ENCODE measurements at regions not wholly inside any gene's neighbourhood (a gene's known extent, or its start where the extent isn't known, plus 50 kb on each side); places are given as distances from the start of the nearest gene placed in this dataset.

GRCh38 chr3:68256635-68257223 lies 602.3 kb upstream of the SUCLG2 start:
- Mint-ChIP-seq H3K9me3 (no peaks in the 10 kb centered on the region), H3K4me3 (no peak overlapping the region), H3K4me1 (no peaks in the 10 kb centered on the region), H3K27me3 (no peaks in the 10 kb centered on the region), H3K27ac (ENCODE audit: low read depth) (no peak overlapping the region), H3K36me3 (ENCODE audit: insufficient read depth) (peaks cover 2% of the 10 kb centered on the region)
- DNase-seq (ENCODE audit: low spot score in 2 of 2) (no peak), ATAC-seq (replicated peaks; ENCODE audit: extremely low read depth, poor library complexity, severe bottlenecking) (no peak)

- peaks cover 5% of the 10 kb centered on the region for H3K4me1 Mint-ChIP-seq
- H3K36me3 Mint-ChIP-seq (ENCODE audit: insufficient read depth) = peaks cover 5% of the 10 kb centered on the region
- no peaks in the 10 kb centered on the region for H3K27me3 Mint-ChIP-seq
- no peaks in the 10 kb centered on the region for H3K9me3 Mint-ChIP-seq
- DNase-seq (ENCODE audit: low spot score in 2 of 2) (no peak), ATAC-seq (replicated peaks; ENCODE audit: extremely low read depth, poor library complexity, severe bottlenecking) (no peak)
- no peak overlapping the region for H3K27ac Mint-ChIP-seq (ENCODE audit: low read depth)
- H3K4me3 Mint-ChIP-seq = no peak overlapping the region
Observed at GRCh38 chr3:68249265-68249664, 594.9 kb upstream of the SUCLG2 start.

GRCh38 chr3:68242606-68243005 lies 588.2 kb upstream of the SUCLG2 start:
- DNase-seq (ENCODE audit: low spot score in 2 of 2) (no peak), ATAC-seq (replicated peaks; ENCODE audit: extremely low read depth, poor library complexity, severe bottlenecking) (no peak)
- H3K27ac Mint-ChIP-seq (ENCODE audit: low read depth) = no peak overlapping the region
- no peaks in the 10 kb centered on the region for H3K27me3 Mint-ChIP-seq
- H3K4me3 Mint-ChIP-seq = no peak overlapping the region
- H3K4me1 Mint-ChIP-seq = no peaks in the 10 kb centered on the region
- H3K9me3 Mint-ChIP-seq = no peaks in the 10 kb centered on the region
- peaks cover 4% of the 10 kb centered on the region for H3K36me3 Mint-ChIP-seq (ENCODE audit: insufficient read depth)

GRCh38 chr3:68239542-68239941 lies 585.1 kb upstream of the SUCLG2 start:
- Mint-ChIP-seq H3K4me3 (no peak overlapping the region), H3K4me1 (no peaks in the 10 kb centered on the region), H3K36me3 (ENCODE audit: insufficient read depth) (peaks cover 2% of the 10 kb centered on the region), H3K27me3 (no peaks in the 10 kb centered on the region), H3K9me3 (no peaks in the 10 kb centered on the region), H3K27ac (ENCODE audit: low read depth) (no peak overlapping the region)
- DNase-seq (ENCODE audit: low spot score in 2 of 2) (no peak), ATAC-seq (replicated peaks; ENCODE audit: extremely low read depth, poor library complexity, severe bottlenecking) (no peak)

GRCh38 chr3:68234076-68234780 lies 579.8 kb upstream of the SUCLG2 start:
- no peak for ATAC-seq (replicated peaks; ENCODE audit: extremely low read depth, poor library complexity, severe bottlenecking)
- peaks cover 9% of the 10 kb centered on the region for H3K9me3 Mint-ChIP-seq
- peaks cover 1% of the 10 kb centered on the region for H3K36me3 Mint-ChIP-seq (ENCODE audit: insufficient read depth)
- no peaks in the 10 kb centered on the region for H3K27me3 Mint-ChIP-seq
- no peak overlapping the region for H3K27ac Mint-ChIP-seq (ENCODE audit: low read depth)
- no peaks in the 10 kb centered on the region for H3K4me1 Mint-ChIP-seq
- no peak for DNase-seq (ENCODE audit: low spot score in 2 of 2)
- H3K4me3 Mint-ChIP-seq = no peak overlapping the region

GRCh38 chr3:68228856-68229255 lies 574.4 kb upstream of the SUCLG2 start:
- no peaks in the 10 kb centered on the region for H3K27me3 Mint-ChIP-seq
- peaks cover 9% of the 10 kb centered on the region for H3K9me3 Mint-ChIP-seq
- H3K4me1 Mint-ChIP-seq = no peaks in the 10 kb centered on the region
- ATAC-seq (replicated peaks; ENCODE audit: extremely low read depth, poor library complexity, severe bottlenecking) (no peak), DNase-seq (ENCODE audit: low spot score in 2 of 2) (no peak)
- H3K4me3 Mint-ChIP-seq = no peak overlapping the region
- peaks cover 3% of the 10 kb centered on the region for H3K36me3 Mint-ChIP-seq (ENCODE audit: insufficient read depth)
- H3K27ac Mint-ChIP-seq (ENCODE audit: low read depth) = no peak overlapping the region

GRCh38 chr3:68220832-68221231 lies 566.4 kb upstream of the SUCLG2 start:
- Mint-ChIP-seq H3K4me1 (peaks cover 11% of the 10 kb centered on the region), H3K9me3 (no peaks in the 10 kb centered on the region), H3K27ac (ENCODE audit: low read depth) (no peak overlapping the region), H3K4me3 (no peak overlapping the region), H3K36me3 (ENCODE audit: insufficient read depth) (peaks cover 1% of the 10 kb centered on the region), H3K27me3 (no peaks in the 10 kb centered on the region)
- DNase-seq (ENCODE audit: low spot score in 2 of 2) (no peak), ATAC-seq (replicated peaks; ENCODE audit: extremely low read depth, poor library complexity, severe bottlenecking) (no peak)

GRCh38 chr3:68211637-68212036 lies 557.2 kb upstream of the SUCLG2 start:
- DNase-seq (ENCODE audit: low spot score in 2 of 2) (no peak), ATAC-seq (replicated peaks; ENCODE audit: extremely low read depth, poor library complexity, severe bottlenecking) (no peak)
- H3K27ac Mint-ChIP-seq (ENCODE audit: low read depth) = no peak overlapping the region
- peaks cover 2% of the 10 kb centered on the region for H3K36me3 Mint-ChIP-seq (ENCODE audit: insufficient read depth)
- H3K27me3 Mint-ChIP-seq = no peaks in the 10 kb centered on the region
- no peaks in the 10 kb centered on the region for H3K4me1 Mint-ChIP-seq
- H3K9me3 Mint-ChIP-seq = no peaks in the 10 kb centered on the region
- no peak overlapping the region for H3K4me3 Mint-ChIP-seq

GRCh38 chr3:68210635-68211034 lies 556.2 kb upstream of the SUCLG2 start:
- Mint-ChIP-seq H3K4me3 (no peak overlapping the region), H3K27me3 (no peaks in the 10 kb centered on the region), H3K27ac (ENCODE audit: low read depth) (no peak overlapping the region), H3K4me1 (no peaks in the 10 kb centered on the region), H3K36me3 (ENCODE audit: insufficient read depth) (no peaks in the 10 kb centered on the region), H3K9me3 (no peaks in the 10 kb centered on the region)
- DNase-seq (ENCODE audit: low spot score in 2 of 2) = no peak
- ATAC-seq (replicated peaks; ENCODE audit: extremely low read depth, poor library complexity, severe bottlenecking) = no peak

GRCh38 chr3:68207327-68207726 lies 552.9 kb upstream of the SUCLG2 start:
- H3K9me3 Mint-ChIP-seq = peaks cover 7% of the 10 kb centered on the region
- no peak for ATAC-seq (replicated peaks; ENCODE audit: extremely low read depth, poor library complexity, severe bottlenecking)

GRCh38 chr3:68206524-68207117 lies 552.2 kb upstream of the SUCLG2 start:
- ATAC-seq (replicated peaks; ENCODE audit: extremely low read depth, poor library complexity, severe bottlenecking) (no peak), DNase-seq (ENCODE audit: low spot score in 2 of 2) (no peak)
- H3K4me3 Mint-ChIP-seq = no peak overlapping the region
- H3K36me3 Mint-ChIP-seq (ENCODE audit: insufficient read depth) = no peaks in the 10 kb centered on the region
- H3K4me1 Mint-ChIP-seq = no peaks in the 10 kb centered on the region
- no peak overlapping the region for H3K27ac Mint-ChIP-seq (ENCODE audit: low read depth)
- H3K27me3 Mint-ChIP-seq = no peaks in the 10 kb centered on the region
- H3K9me3 Mint-ChIP-seq = peaks cover 7% of the 10 kb centered on the region

More at GRCh38 chr3:68207327-68207726, 552.9 kb upstream of the SUCLG2 start:
- Mint-ChIP-seq H3K4me1 (no peaks in the 10 kb centered on the region), H3K4me3 (no peak overlapping the region), H3K27me3 (no peaks in the 10 kb centered on the region), H3K36me3 (ENCODE audit: insufficient read depth) (no peaks in the 10 kb centered on the region), H3K27ac (ENCODE audit: low read depth) (no peak overlapping the region)
- DNase-seq (ENCODE audit: low spot score in 2 of 2) = no peak

GRCh38 chr3:68186733-68187132 lies 532.3 kb upstream of the SUCLG2 start:
- no peak for ATAC-seq (replicated peaks; ENCODE audit: extremely low read depth, poor library complexity, severe bottlenecking)
- Mint-ChIP-seq H3K9me3 (peaks cover 3% of the 10 kb centered on the region), H3K27me3 (no peaks in the 10 kb centered on the region), H3K36me3 (ENCODE audit: insufficient read depth) (no peaks in the 10 kb centered on the region), H3K4me3 (no peak overlapping the region), H3K4me1 (peaks cover 6% of the 10 kb centered on the region), H3K27ac (ENCODE audit: low read depth) (no peak overlapping the region)
- no peak for DNase-seq (ENCODE audit: low spot score in 2 of 2)

GRCh38 chr3:68176600-68176999 lies 522.2 kb upstream of the SUCLG2 start:
- Mint-ChIP-seq H3K27me3 (no peaks in the 10 kb centered on the region), H3K27ac (ENCODE audit: low read depth) (no peak overlapping the region), H3K4me3 (no peak overlapping the region), H3K9me3 (peaks cover 15% of the 10 kb centered on the region), H3K36me3 (ENCODE audit: insufficient read depth) (peaks cover 5% of the 10 kb centered on the region), H3K4me1 (no peaks in the 10 kb centered on the region)
- DNase-seq (ENCODE audit: low spot score in 2 of 2) (no peak), ATAC-seq (replicated peaks; ENCODE audit: extremely low read depth, poor library complexity, severe bottlenecking) (no peak)

Data from central memory CD8-positive, alpha-beta T cell (primary cell).